Heart left ventricle (tissue), 16 donors: ENCODE measurements at regions not wholly inside any gene's neighbourhood (a gene's known extent, or its start where the extent isn't known, plus 50 kb on each side); places are given as distances from the start of the nearest gene placed in this dataset.
"Not testable (repeated sequence)": the region's sequence is repeated elsewhere in the genome, so short reads cannot be mapped to it uniquely, and the experiment has no call there.

Experiments
- ATAC-seq, 4 donors: fragments of 200-7000 bp; cut with Tn5 transposase; one replicate each; pipeline ENCODE4 v1.9.1; 2020 to 2022; ENCODE audit warnings: moderate library complexity in 4 of 4, mild to moderate bottlenecking in 3 of 4, moderate number of reproducible peaks in 1 of 4
- DNase-seq, 5 donors: peaks; one replicate each; pipeline ENCODE4 v3.0.0-alpha.2; 2020
- H3K27ac ChIP-seq, 12 donors: fragments of 200-600 bp; sonication (generic) in 4 of 12; one replicate each; pipeline versions ENCODE4 v1.5.0 to v1.8.0; 2016 to 2022; ENCODE audit warnings: mild to moderate bottlenecking in 2 of 12
- H3K27me3 ChIP-seq, 9 donors: fragments of 200-600 bp; sonication (generic) in 2 of 9; one replicate each; pipeline versions ENCODE4 v1.5.1 to v1.8.0; 2016 to 2022; ENCODE audit warnings: mild to moderate bottlenecking in 3 of 9
- H3K36me3 ChIP-seq, 9 donors: fragments of 200-600 bp; sonication (generic) in 2 of 9; one replicate each; pipeline versions ENCODE4 v1.5.0 to v1.8.0; 2018 to 2022; ENCODE audit warnings: mild to moderate bottlenecking in 2 of 9
- H3K4me1 ChIP-seq, 12 donors: fragments of 200-600 bp; sonication (generic) in 4 of 12; one replicate each; pipeline versions ENCODE4 v1.5.0 to v1.8.0; 2016 to 2022; ENCODE audit warnings: mild to moderate bottlenecking in 3 of 12
- H3K4me3 ChIP-seq, 12 donors: fragments of 200-600 bp; sonication (generic) in 4 of 12; one replicate each; pipeline versions ENCODE4 v1.5.0 to v1.8.0; 2017 to 2022; ENCODE audit warnings: mild to moderate bottlenecking in 9 of 12, moderate library complexity in 4 of 12
- H3K9me3 ChIP-seq, 12 donors: fragments of 200-600 bp; sonication (generic) in 4 of 12; one replicate each; pipeline versions ENCODE4 v1.5.0 to v1.8.0; 2016 to 2022; ENCODE audit warnings: mild to moderate bottlenecking in 1 of 12
- POLR2A ChIP-seq, 2 donors: fragments of 450-650 bp; IDR thresholded peaks; one replicate each; pipeline ENCODE4 v1.6.1; 2017; ENCODE audit warnings: antibody characterized with exemption in 2 of 2, mild to moderate bottlenecking in 2 of 2, moderate library complexity in 2 of 2
- WGBS, 4 donors: extraction: QIAGEN DNeasy Blood & Tissue Kit in 2 of 4; methylation state at CpG; one replicate each; pipeline versions ENCODE4 v1.1.5 to v1.1.7; 2013 to 2018; 5-methylcytosine and 5-hydroxymethylcytosine counted together
- intact Hi-C, 10 donors: fragments of 100-400 bp; cut with DNase I; formaldehyde crosslinking; loops; one replicate each; pipeline versions ENCODE4 v1.11.1 to v1.14.2; 2022
- TF ChIP-seq, protein P1 (sequence below), 12 donors: fragments of 200-600 bp; sonication (generic) in 4 of 12; IDR thresholded peaks; one replicate each; pipeline versions ENCODE4 v1.5.0 to v1.8.0; 2018 to 2022; ENCODE audit warnings: antibody characterized with exemption in 12 of 12, mild to moderate bottlenecking in 5 of 12
- donor health status: ischemic (EF 13 %, LVEDD 7.1; RV severe dilation, severe dysfunction).
- donor health status: healthy with polysubstance abuse.
- donor health status: DM: no; HTN: yes; CAD: no.
- donor health status: DM: no; HTN: no; CAD: no.
- donor health status: ischemic (EF 25% LVEDD 6.9; RV normal size, moderate dysfunction).
- donor health status: ischemic (EF 25% LVEDD 5.7; RV mildly dilated, moderate dysfunction).
- donor health status: healthy.
- donor health status: DM: yes; HTN: yes; CAD: no.
- donor health status: ischemic (EF 35%, LVEDD 5.7; RV mildly dilated, moderate dysfunction).
- donor health status: nonischemic (EF 11% LVEDD 7.7; RV severe dilation, severe dysfunction).
- donor health status: DM: yes; HTN: yes; CAD: no.
- donor health status: PGD.
- donor health status: ischemic (EF 29% LVEDD 5.4; RV normal size, mild dysfunction).
- donor health status: nonischemic (EF 23%, LVEDD 6.1; RV moderate dilation, normal function).

DNA sequence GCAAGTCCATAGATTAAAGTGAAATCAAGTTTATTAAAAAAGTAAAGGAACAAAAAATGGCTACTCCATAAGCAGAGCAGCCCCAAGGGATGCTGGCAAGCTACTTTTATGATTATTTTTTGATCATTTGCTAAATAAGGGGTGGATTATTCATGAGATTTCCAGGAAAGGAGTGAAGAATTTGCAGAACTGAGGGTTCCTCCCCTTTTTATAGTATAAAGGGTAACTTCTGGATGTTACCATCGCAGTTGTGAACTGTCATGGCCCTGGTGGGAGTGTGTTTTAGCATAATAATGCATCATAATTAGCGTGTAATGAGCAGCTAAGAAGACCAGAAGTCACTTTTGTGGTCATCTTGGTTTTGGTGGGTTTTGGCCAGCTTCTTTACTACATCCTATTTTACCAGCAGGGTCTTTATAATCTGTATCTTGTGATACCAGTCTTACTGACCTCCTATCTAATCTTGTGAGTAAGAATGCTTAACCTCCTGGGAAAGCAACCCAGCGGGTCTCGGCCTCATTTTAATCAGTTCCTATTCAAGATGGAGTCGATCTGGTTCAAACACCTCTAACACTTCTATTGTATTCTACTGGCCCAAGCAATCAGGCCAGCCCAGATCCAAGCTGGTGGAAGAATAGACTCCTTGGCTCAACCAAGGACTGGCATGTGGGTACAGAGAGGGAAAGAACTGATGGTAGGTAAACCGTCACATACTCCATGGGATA lies 87.9 kb upstream of the NPSR1 start:
- ATAC-seq (no peak), DNase-seq (no peak)
- Histone ChIP-seq H3K27me3 (no peaks in the 10 kb centered on the region), H3K4me1 (no peaks in the 10 kb centered on the region), H3K9me3 (no peaks in the 10 kb centered on the region), H3K27ac (no peak overlapping the region), H3K36me3 (no peaks in the 10 kb centered on the region), H3K4me3 (no peak overlapping the region)
- intact Hi-C loops, result no loop called here
- 75 to 88% (median 79%) methylated on average over 6 of the region's 6 CpGs for WGBS, 4 donors
- TF ChIP-seq, protein P1, sequence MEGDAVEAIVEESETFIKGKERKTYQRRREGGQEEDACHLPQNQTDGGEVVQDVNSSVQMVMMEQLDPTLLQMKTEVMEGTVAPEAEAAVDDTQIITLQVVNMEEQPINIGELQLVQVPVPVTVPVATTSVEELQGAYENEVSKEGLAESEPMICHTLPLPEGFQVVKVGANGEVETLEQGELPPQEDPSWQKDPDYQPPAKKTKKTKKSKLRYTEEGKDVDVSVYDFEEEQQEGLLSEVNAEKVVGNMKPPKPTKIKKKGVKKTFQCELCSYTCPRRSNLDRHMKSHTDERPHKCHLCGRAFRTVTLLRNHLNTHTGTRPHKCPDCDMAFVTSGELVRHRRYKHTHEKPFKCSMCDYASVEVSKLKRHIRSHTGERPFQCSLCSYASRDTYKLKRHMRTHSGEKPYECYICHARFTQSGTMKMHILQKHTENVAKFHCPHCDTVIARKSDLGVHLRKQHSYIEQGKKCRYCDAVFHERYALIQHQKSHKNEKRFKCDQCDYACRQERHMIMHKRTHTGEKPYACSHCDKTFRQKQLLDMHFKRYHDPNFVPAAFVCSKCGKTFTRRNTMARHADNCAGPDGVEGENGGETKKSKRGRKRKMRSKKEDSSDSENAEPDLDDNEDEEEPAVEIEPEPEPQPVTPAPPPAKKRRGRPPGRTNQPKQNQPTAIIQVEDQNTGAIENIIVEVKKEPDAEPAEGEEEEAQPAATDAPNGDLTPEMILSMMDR (IDR thresholded peaks at IDR 0.05), result no peak
- no peak for TF ChIP-seq POLR2A (IDR thresholded peaks at IDR 0.05)

DNA sequence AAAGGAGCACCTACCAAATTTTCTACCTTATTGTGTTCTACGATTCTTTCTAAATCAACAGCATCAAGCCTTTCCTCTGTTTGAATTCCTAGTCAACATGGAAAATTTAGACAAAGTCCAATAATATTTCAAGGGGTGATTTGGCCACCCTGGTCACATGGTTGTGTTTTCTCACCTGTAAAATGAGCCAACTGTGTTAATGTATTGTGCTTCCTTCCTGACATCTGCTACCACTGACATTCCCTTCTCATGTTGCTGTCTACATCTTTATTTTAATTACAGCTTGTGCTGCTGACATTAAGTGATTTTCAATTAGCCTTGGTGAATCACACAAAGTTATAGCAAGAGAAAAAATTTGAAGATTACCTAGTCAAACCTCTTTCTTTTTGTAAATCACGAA lies 83.0 kb upstream of the NPSR1 start:
- intact Hi-C loops, result no loop called here
- Histone ChIP-seq H3K27ac (no peak overlapping the region), H3K27me3 (no peaks in the 10 kb centered on the region), H3K4me1 (no peaks in the 10 kb centered on the region), H3K36me3 (no peaks in the 10 kb centered on the region), H3K9me3 (peaks cover 0 to 4% (median 0%) of the 10 kb centered on the region in 12 donors), H3K4me3 (no peak overlapping the region)
- WGBS, 4 donors, result 59 to 83% (median 74%) methylated on average over 2 of the region's 2 CpGs
- DNase-seq (no peak), ATAC-seq (no peak)
- no peak for TF ChIP-seq POLR2A (IDR thresholded peaks at IDR 0.05)
- TF ChIP-seq, protein P1 (IDR thresholded peaks at IDR 0.05), result no peak

DNA sequence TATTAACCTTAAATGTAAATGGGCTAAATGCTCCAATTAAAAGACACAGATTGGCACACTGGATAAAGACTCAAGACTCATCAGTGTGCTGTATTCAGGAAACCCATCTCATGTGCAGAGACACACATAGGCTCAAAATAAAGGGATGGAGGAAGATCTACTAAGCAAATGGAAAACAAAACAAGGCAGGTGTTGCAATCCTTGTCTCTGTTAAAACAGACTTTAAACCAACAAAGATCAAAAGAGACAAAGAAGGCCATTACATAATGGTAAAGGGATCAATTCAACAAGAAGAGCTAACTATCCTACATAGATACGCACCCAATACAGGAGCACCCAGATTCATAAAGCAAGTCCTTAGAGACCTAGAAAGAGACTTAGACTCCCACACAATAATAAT lies 80.1 kb upstream of the NPSR1 start:
- H3K9me3 ChIP-seq, H3K36me3 ChIP-seq, H3K4me1 ChIP-seq, H3K4me3 ChIP-seq, ATAC-seq, DNase-seq, intact Hi-C loops, H3K27me3 ChIP-seq, H3K27ac ChIP-seq: not testable (repeated sequence)
- WGBS, 4 donors, result 96 to 100% (median 100%) methylated on average over 1 of the region's 1 CpG

DNA sequence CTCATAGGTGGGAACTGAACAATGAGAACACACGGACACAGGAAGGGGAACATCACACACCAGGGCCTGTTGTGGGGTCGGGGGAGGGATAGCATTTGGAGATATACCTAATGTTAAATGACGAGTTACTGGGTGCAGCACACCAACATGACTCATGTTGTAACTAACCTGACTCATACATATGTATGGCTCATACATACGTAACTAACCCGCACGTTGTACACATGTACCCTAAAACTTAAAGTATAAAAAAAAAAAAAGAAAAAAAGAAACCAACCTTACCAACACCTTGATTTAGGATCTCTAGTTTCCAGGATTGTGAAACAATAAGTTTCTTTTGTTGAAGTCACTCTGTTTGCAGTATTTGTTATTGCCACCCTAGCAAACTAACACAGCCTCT lies 76.3 kb upstream of the NPSR1 start:
- H3K4me1 ChIP-seq, H3K4me3 ChIP-seq, H3K27me3 ChIP-seq, intact Hi-C loops, H3K36me3 ChIP-seq, H3K9me3 ChIP-seq, DNase-seq, ATAC-seq, H3K27ac ChIP-seq: not testable (repeated sequence)
- WGBS, 4 donors, result 85 to 93% (median 91%) methylated on average over 6 of the region's 6 CpGs

DNA sequence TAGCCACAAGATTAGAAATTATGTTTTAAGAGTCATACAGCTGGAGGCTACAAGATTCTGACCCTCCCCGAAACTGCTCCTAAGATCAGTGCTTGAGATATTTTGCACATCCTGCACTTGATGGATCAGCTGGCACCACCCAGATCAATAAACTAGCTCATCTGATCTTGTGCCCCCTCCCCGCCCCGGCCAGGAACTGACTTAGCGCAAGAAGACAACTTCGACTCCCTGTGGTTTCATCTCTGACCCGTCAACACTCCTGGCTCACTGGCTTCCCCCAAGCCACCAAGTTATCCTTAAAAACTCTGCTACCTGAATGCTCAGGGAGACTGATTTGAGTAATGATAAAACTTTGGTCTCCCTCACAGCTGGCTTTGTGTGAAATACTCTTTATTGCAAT lies 73.5 kb upstream of the NPSR1 start:
- WGBS, 4 donors, result 79 to 95% (median 87%) methylated on average over 6 of the region's 6 CpGs
- intact Hi-C loops, result no loop called here
- no peak overlapping the region for H3K27ac ChIP-seq

More for the DNA sequence above, 73.5 kb upstream of the NPSR1 start:
- no peak for DNase-seq
- Histone ChIP-seq H3K36me3 (no peaks in the 10 kb centered on the region), H3K9me3 (peaks cover 0 to 8% (median 0%) of the 10 kb centered on the region in 12 donors), H3K4me3 (no peak overlapping the region), H3K4me1 (no peaks in the 10 kb centered on the region), H3K27me3 (no peaks in the 10 kb centered on the region)
- no peak for TF ChIP-seq POLR2A (IDR thresholded peaks at IDR 0.05)
- TF ChIP-seq, protein P1 (IDR thresholded peaks at IDR 0.05), result no peak
- ATAC-seq, result no peak
